ENCODE measurements at regions not wholly inside any gene's neighbourhood (a gene's known extent, or its start where the extent isn't known, plus 50 kb on each side); places are given as distances from the start of the nearest gene placed in this dataset.

- Histone ChIP-seq H3K4me2 (ENCODE audit: extremely low read depth, insufficient read depth, low read length) (no peak overlapping the region), H3K27me3 (ENCODE audit: control insufficient read depth, insufficient read depth, low read length) (no peaks in the 10 kb centered on the region), H3K27ac (ENCODE audit: insufficient read depth, low read length) (no peak overlapping the region), H3K36me3 (ENCODE audit: control insufficient read depth, insufficient read depth, low read length) (no peaks in the 10 kb centered on the region), H2AFZ (ENCODE audit: low read length) (no peak overlapping the region), H3K9ac (ENCODE audit: insufficient read depth, low read length) (no peak overlapping the region), H4K20me1 (ENCODE audit: control insufficient read depth, extremely low read depth, insufficient read depth, low read length) (no peaks in the 10 kb centered on the region), H3K4me1 (ENCODE audit: control insufficient read depth, extremely low read depth, insufficient read depth, low read length) (no peaks in the 10 kb centered on the region), H3K79me2 (ENCODE audit: control insufficient read depth, insufficient read depth, low read length) (no peaks in the 10 kb centered on the region), H3K4me3 (replicated peaks in 1 of 4; ENCODE audit: control extremely low read depth in 1 of 4, insufficient read depth in 1 of 4, low read depth in 3 of 4, low read length in 4 of 4) (no peak overlapping the region), H3K9me3 (ENCODE audit: control insufficient read depth, insufficient read depth, low read depth, low read length) (no peaks in the 10 kb centered on the region)
- peak in 1 of 2 donors; percentile 31 for DNase-seq (ENCODE audit: low read depth in 2 of 2)
- TF ChIP-seq CTCF (conservative IDR thresholded peaks at IDR 0.05 in 1 of 2, IDR thresholded peaks at IDR 0.05 in 1 of 2; ENCODE audit: low read depth in 1 of 2, low read length in 2 of 2) (no peak), EZH2 (IDR thresholded peaks at IDR 0.05; ENCODE audit: low read length, missing control alignments) (no peak)
These were observed 215.0 kb upstream of the LRATD1 start for GRCh38 chr2:14417551-14417950.

GRCh38 chr2:14418115-14418514, 214.4 kb upstream of the LRATD1 start:
- TF ChIP-seq EZH2 (IDR thresholded peaks at IDR 0.05; ENCODE audit: low read length, missing control alignments), result no peak
- TF ChIP-seq CTCF (conservative IDR thresholded peaks at IDR 0.05 in 1 of 2, IDR thresholded peaks at IDR 0.05 in 1 of 2; ENCODE audit: low read depth in 1 of 2, low read length in 2 of 2), result no peak
- no peak overlapping the region for H3K4me2 ChIP-seq (ENCODE audit: extremely low read depth, insufficient read depth, low read length)
- no peaks in the 10 kb centered on the region for H3K36me3 ChIP-seq (ENCODE audit: control insufficient read depth, insufficient read depth, low read length)
- no peaks in the 10 kb centered on the region for H4K20me1 ChIP-seq (ENCODE audit: control insufficient read depth, extremely low read depth, insufficient read depth, low read length)
- peak in 1 of 2 donors; percentile 62 for DNase-seq (ENCODE audit: low read depth in 2 of 2)
- H3K79me2 ChIP-seq (ENCODE audit: control insufficient read depth, insufficient read depth, low read length), result no peaks in the 10 kb centered on the region
- no peak overlapping the region for H2AFZ ChIP-seq (ENCODE audit: low read length)
- no peaks in the 10 kb centered on the region for H3K4me1 ChIP-seq (ENCODE audit: control insufficient read depth, extremely low read depth, insufficient read depth, low read length)
- H3K9me3 ChIP-seq (ENCODE audit: control insufficient read depth, insufficient read depth, low read depth, low read length), result no peaks in the 10 kb centered on the region
- H3K9ac ChIP-seq (ENCODE audit: insufficient read depth, low read length), result no peak overlapping the region
- no peaks in the 10 kb centered on the region for H3K27me3 ChIP-seq (ENCODE audit: control insufficient read depth, insufficient read depth, low read length)
- H3K27ac ChIP-seq (ENCODE audit: insufficient read depth, low read length), result no peak overlapping the region
- no peak overlapping the region for H3K4me3 ChIP-seq (replicated peaks in 1 of 4; ENCODE audit: control extremely low read depth in 1 of 4, insufficient read depth in 1 of 4, low read depth in 3 of 4, low read length in 4 of 4)

- Histone ChIP-seq H3K27me3 (ENCODE audit: control insufficient read depth, insufficient read depth, low read length) (no peaks in the 10 kb centered on the region), H4K20me1 (ENCODE audit: control insufficient read depth, extremely low read depth, insufficient read depth, low read length) (no peaks in the 10 kb centered on the region), H3K4me1 (ENCODE audit: control insufficient read depth, extremely low read depth, insufficient read depth, low read length) (no peaks in the 10 kb centered on the region), H3K27ac (ENCODE audit: insufficient read depth, low read length) (no peak overlapping the region), H3K9me3 (ENCODE audit: control insufficient read depth, insufficient read depth, low read depth, low read length) (no peaks in the 10 kb centered on the region), H3K9ac (ENCODE audit: insufficient read depth, low read length) (no peak overlapping the region), H2AFZ (ENCODE audit: low read length) (no peak overlapping the region), H3K79me2 (ENCODE audit: control insufficient read depth, insufficient read depth, low read length) (no peaks in the 10 kb centered on the region), H3K4me3 (replicated peaks in 1 of 4; ENCODE audit: control extremely low read depth in 1 of 4, insufficient read depth in 1 of 4, low read depth in 3 of 4, low read length in 4 of 4) (no peak overlapping the region), H3K36me3 (ENCODE audit: control insufficient read depth, insufficient read depth, low read length) (no peaks in the 10 kb centered on the region), H3K4me2 (ENCODE audit: extremely low read depth, insufficient read depth, low read length) (no peak overlapping the region)
- peak; percentile 34 to 49 for DNase-seq (ENCODE audit: low read depth in 2 of 2)
- TF ChIP-seq CTCF (conservative IDR thresholded peaks at IDR 0.05 in 1 of 2, IDR thresholded peaks at IDR 0.05 in 1 of 2; ENCODE audit: low read depth in 1 of 2, low read length in 2 of 2), result no peak
- no peak for TF ChIP-seq EZH2 (IDR thresholded peaks at IDR 0.05; ENCODE audit: low read length, missing control alignments)
These were observed 211.7 kb upstream of the LRATD1 start for GRCh38 chr2:14420851-14421250.
